ENCODE measurements at regions not wholly inside any gene's neighbourhood (a gene's known extent, or its start where the extent isn't known, plus 50 kb on each side); places are given as distances from the start of the nearest gene placed in this dataset.
"Not testable (repeated sequence)": the region's sequence is repeated elsewhere in the genome, so short reads cannot be mapped to it uniquely, and the experiment has no call there.

- no peak for DNase-seq
These were observed 195.2 kb upstream of the COX10 start for GRCh38 chr17:13874134-13874533.

DNA sequence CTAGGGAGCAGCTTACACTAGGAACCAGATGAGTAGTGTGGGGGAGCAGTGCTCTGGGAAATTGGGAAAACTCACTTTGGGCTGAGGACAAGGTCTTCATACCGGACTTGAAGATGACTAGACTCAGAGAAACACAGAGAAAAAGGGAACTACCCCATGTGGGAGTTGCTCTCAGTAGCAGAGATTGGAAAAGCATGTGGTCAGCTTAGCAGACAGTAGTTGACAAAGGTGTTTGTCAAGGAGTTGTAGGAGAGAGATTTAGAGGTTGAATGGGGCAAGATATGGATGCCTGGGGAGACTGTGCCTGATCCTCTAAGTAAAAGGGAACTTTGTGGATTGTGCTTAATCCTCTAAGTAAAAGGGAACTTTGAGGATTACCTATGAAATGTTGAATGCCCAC lies 194.5 kb upstream of the COX10 start:
- no peak for DNase-seq

- no peak for DNase-seq
These were observed 189.3 kb upstream of the COX10 start for GRCh38 chr17:13879961-13880466.

DNA sequence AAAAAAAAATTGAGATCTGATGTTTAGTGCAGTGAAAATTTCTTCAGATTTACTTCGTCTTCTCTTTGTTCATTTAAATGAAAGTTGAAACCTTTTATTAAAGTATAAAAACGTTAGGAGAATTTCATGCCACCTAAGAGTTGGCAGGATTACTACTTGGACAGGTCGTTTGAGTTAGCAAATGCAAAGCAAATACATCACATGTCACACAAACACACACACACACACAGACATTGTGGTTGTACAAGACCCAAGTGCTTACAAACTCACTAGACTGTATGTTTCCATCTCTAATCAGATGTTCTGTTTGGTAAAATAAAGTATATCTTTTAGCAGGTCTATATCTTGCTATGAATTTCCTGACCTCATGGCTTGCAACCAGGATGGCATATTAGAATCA lies 185.6 kb upstream of the COX10 start:
- DNase-seq: no peak

- DNase-seq: no peak
These were observed 185.0 kb upstream of the COX10 start for GRCh38 chr17:13884347-13884746.

DNA sequence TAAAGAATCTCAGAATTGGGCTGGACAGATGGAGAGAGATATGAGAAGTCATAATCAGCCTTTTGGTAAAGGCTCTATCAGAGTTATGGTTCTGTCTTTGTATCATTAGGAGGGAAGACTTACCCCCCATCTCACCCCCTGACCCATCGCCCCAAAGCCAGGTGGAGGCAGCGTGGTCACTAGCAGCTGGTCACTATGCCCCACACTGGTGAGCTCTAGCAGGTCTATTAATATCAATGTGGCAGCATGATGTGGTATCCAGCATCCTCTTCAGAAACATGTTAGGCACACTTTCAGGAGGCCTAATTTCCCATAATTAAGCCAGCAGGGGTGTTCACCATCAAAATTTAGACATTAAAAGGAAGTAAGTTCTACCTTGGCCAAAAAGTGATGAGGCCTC lies 183.8 kb upstream of the COX10 start:
- DNase-seq: no peak

DNA sequence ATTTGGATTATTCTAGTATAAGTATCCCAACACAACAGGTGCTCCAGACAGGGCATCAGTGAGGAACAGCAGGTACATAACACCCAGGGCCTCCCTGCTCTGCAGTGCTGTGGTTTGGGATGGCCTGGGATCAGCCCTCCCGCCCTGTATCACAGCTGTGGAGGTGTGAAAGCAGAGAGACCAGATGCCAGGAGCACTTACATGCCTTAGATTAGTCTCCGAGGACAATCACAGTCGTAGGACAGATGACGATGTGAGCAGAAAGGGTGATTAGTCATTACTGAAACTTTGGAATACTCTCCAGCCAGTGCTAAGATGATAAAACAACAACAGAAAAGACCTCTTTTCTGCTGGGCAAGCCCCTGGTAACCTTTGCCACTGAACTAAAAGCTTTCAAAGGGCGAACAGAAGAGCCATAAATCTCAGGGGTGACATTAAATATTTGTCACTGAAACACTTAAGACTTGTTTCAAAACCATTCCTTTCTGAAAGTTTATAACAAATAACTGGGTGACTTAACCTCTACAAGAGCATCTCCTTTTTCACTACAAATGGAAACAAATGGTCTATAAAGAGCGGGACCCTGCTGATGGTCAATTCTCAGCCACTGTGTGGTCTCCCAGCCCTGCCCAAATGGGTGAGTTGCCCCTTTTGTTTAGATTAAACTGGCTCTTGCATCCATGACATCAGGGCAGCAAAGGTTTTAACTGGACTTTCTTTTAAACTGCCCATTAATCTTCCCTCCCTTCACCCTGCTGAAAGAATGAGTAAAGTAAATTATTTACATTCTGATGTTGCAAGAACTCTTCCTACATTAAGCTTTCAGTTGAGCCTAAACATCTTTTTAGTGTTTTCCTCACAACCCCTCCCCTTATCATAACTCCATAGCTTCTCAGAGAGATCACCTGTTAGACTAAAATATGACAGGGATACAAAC lies 183.1 kb upstream of the COX10 start:
- DNase-seq: no peak

GRCh38 chr17:13888056-13888609 lies 181.2 kb upstream of the COX10 start:
- peak; percentile 31 for DNase-seq

DNA sequence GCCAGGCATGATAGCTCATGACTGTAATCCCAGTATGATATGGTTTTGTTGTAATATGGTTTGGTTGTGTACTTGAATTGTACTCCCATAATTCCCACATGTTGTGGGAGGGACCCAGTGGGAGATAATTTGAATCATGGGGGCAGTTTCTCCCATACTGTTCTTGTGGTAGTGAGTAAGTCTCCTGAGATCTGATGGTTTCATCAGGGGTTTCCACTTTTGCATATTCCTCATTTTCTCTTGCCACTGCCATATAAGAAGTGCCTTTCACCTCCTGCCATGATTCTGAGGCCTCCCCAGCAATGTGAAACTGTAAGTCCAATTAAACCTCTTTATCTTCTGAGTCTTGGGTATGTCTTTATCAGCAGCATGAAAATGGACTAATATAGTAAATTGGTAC lies 160.3 kb upstream of the COX10 start:
- DNase-seq: not testable (repeated sequence)

- DNase-seq: no peak
These were observed 159.3 kb upstream of the COX10 start for GRCh38 chr17:13909901-13910519.

GRCh38 chr17:13917634-13918033 lies 151.7 kb upstream of the COX10 start:
- no peak for DNase-seq

DNA sequence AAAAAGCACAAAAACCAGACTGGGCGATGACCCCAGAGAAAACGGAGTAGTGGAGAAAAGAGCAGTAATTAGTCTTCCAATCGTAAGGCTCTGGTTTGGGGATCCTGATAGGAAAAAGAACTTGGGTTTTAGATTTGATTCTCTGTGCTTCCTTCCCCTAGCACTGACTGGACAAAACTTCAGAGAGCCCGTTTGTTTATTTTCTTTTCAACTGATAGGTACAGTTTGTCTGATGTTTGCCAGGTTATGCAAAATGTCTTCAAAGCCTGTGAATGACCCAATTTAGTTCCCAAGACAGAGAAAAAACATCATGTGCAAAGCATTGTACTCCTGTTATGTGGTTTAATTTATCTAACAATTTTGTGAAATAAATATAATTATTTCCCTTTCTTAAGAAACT lies 151.1 kb upstream of the COX10 start:
- DNase-seq: no peak

DNA sequence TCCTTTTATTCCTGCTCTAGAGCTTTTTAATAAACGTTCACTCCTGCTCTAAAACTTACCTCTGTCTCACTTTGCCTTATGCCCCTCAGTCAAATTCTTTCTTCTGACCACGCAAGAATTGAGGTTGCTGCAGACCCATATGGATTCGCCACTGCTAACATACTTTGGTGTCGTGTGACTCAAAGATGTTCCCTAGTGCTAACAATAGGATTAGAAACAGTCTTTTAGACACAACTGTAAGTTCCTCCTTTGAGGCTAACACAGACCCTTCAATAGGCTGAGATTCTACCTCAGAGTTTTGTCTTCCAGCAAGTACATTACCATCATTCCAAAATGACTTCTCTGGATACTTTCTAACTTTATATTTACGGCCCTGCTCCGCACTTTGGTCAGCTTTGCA lies 149.5 kb upstream of the COX10 start:
- DNase-seq: no peak

DNA sequence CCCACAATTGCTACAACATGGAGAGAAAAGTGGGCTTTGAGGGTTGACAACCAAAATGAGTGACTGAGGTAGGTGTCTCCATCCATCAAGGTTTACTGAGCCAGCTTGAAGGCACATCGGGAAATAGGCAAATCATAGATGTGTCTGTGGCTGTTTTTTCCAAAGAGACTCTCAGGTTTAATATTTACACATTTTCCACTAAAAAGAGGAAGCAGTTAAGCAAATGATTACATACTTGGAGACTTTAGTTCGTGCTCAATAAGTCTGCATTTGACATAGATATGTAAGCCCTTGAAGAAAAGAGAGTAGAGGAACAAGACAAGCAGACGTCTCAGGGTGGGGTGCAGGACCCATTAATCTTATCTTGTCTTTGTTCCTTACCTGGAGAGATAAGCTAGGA lies 148.9 kb upstream of the COX10 start:
- DNase-seq: no peak

GRCh38 chr17:13921841-13922776 lies 147.2 kb upstream of the COX10 start:
- DNase-seq: no peak

GRCh38 chr17:13922885-13923284 lies 146.4 kb upstream of the COX10 start:
- DNase-seq: no peak

GRCh38 chr17:13925579-13925978 lies 143.7 kb upstream of the COX10 start:
- DNase-seq: no peak

DNA sequence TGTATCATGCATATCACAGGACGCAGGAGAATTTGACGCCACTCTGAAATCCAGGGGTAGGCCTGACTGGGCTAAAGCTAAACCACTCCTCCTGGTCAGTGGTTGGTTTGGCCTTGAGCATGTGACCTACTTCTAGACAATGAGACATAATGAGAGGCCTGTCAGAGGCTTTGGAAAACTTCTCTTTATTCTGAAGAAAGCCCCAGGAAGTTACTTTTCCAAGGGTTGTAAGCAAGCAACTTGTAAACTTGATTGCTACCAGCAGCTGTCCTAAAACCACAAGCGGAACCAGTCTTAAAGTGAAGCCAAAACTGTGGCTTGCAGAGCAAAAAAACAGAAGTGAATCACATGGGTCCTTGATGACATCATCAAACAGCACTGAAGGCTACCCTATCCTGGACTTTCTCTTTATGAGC lies 138.2 kb upstream of the COX10 start:
- no peak for DNase-seq

DNA sequence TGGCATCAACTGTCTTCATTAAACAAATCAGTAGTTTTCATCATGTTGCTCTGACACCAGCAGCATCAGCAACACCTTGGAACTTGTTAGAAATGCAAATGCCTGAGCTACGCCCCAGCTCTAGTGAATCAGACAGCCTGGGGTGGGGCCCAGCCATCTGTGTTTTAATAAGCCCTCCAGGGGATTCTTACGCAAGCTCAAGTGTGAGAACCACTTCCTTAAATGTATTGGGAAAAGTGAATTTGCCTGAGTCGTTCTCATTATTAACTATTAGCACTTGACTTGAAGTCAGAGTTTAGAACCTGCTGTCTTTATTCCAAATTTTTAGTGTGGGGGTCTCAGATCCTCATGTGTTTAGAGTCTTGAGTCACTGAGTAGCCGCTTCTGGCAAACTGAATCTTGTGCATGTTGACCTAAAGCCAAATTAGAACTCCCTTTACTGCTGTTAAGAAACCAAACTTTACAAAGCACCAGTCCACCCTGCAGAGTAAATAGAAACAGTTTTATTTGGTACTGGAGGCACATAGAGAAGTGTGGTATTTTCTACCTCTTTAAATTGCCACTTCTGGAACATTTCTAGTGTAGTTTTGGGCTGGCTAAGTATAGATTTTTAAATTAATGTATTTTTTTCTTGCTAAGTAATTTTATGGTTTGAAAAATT lies 137.4 kb upstream of the COX10 start:
- DNase-seq: no peak

DNA sequence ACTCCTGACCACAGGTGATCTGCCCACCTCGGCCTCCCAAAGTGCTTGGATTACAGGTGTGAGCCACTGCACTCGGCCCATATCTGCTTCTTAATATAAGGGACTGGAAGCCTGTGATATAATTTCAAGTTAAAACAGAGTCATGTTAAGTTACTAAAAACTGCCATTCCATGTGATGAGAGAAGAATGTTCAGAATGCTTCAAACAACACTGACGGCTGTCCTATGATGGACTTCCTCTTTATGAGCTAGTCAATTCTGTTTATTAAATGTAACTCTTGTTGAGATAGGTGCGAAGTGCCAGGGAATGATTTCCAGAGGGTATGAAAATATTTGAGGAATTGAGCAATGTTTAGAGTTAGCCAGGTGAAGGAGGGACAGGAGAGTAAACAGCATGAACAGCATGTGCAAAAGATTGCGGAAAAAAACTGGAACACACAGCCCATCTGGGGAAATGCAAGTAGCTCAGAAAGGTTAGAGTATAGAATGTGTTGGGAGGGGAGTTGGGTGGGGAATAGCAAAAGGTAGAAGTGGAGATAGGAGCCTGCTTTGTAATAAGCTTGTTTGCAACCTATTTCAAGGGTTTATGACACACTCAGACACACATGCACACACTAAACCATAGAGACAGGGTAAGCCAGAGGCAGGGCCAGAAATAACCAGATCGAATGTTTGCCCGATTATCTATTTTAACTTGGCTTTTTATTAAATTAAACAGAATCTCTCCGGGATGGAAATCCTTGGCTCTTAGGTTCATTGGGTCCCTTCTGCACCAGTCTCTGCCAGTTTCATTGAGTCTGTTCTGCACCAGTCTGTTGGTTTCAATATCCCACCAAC lies 135.6 kb upstream of the COX10 start:
- DNase-seq: no peak

GRCh38 chr17:13939222-13939621 lies 130.1 kb upstream of the COX10 start:
- DNase-seq: no peak

Data from NCI-H1105 treated with DMSO at 0.1 percent for 48 hours (cell line).